Activated CD4-positive, alpha-beta T cell treated with anti-CD3 and anti-CD28 coated beads, Interleukin-2, amount 50 U/mL, for 4 hours (primary cell): ENCODE measurements at regions not wholly inside any gene's neighbourhood (a gene's known extent, or its start where the extent isn't known, plus 50 kb on each side); places are given as distances from the start of the nearest gene placed in this dataset.

Experiments used
- DNase-seq, 2 experiments: peaks; one replicate each; pipeline ENCODE4 v3.0.0-alpha.2; 2020

GRCh38 chr1:22246755-22247480, 104.0 kb upstream of the WNT4 start:
- DNase-seq = no peak

- no peak for DNase-seq
Measured at GRCh38 chr1:22247527-22248245, 104.8 kb upstream of the WNT4 start.

DNA sequence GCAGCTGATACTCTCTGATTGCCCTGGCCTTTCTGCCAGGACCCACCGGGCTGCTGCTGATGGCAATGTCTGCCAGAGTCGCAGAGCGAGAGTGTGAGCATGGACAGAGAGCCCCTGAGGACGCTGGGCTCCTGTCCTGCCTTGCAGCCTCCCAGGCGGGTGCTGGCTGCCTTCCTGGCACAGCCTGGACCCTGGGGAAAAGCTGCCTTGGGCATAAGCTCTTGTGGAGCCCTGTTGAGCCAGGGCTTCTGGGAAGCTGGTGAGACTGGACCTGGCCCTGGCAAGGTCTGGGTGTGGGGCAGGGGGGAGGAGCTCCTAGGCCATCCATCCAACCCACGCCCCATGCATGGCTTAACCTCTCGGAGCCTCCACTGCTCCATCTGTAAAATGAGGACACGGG, 105.8 kb upstream of the WNT4 start:
- DNase-seq = no peak

GRCh38 chr1:22249928-22250680, 107.2 kb upstream of the WNT4 start:
- DNase-seq = no peak

DNA sequence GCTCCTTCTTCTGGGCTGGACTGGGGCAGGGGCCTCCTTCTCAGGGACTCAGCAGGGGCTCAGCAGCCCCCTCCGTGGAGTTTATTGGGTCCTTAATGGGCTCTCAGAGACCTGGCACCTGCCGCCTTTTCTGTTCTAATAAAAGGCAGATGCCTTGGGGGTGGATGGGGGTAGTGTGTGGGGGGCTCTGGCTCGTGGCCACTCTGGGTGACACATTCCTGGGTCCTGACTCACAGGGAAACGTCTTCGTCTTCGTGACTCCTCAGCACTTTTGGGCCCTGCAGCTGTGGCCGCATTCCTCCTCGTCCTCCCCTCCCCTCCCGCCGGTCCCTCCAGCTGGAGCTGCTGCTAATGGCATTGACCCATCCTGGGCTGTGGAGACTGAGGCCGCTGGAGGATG, 107.8 kb upstream of the WNT4 start:
- no peak for DNase-seq

DNA sequence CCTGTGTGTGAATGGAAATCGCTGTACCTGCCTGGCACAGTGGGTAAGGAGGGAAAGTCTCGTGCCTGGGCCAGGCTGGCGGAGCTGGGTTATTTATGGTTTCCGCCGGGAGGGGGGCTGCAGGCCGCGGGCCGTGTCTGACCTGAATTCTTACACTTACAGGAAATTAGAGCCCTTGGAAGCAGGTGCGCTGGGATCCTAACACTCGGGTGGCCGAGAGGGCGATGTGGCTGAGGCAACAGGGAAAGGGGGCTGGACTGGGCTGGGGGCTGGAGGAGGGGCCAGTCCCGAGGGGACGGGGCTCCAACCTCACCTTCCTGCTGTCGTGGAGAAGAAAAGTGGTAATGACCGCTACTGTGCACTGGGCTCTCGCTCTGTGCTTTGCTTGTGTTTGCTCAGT, 109.4 kb upstream of the WNT4 start:
- DNase-seq = no peak

- no peak for DNase-seq
Measured at GRCh38 chr1:22253012-22253790, 110.3 kb upstream of the WNT4 start.

DNA sequence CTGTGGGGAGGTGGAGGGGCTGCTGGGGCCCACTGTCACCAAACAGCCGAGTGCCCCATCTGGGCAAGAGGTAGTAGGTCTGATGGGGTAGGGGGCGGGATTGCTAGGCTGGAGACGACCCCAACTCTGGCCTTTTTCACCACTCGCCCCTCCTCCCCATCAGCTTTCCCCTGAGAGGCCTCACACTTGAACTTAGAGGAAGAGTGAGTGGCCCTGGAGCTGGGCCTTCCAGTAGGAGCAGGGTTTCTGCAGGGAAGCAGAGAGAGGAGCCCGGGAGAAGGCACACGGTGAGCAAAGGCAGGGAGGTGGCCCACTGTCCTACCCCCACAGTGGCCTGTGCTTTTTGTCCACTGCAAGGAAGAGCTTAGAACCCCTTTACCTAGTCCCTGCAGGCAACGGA, 111.9 kb upstream of the WNT4 start:
- DNase-seq = no peak

GRCh38 chr1:22255341-22256212, 112.7 kb upstream of the WNT4 start:
- no peak for DNase-seq

GRCh38 chr1:22256213-22256512, 113.3 kb upstream of the WNT4 start:
- DNase-seq = no peak

- no peak for DNase-seq
Measured at GRCh38 chr1:22257290-22258275, 114.7 kb upstream of the WNT4 start.

DNA sequence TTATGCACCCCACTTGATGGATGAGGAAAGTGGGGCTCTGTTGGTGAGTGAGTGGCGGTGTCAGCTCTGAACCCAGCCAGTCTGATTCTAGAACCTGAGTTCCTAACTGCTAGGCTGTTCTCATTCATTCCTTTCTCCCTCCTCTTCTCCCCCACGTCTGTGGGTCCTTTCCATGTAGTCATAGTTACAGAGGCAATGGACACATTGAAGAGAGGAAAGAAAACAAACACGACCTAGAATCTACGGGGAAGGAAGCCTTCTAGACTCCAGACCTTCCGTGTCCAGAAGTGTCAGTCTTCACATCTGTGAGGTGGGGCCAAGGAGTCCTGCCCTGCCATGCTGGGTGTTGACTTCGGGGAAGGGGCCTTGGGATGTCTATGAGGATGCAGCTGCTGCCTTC, 115.8 kb upstream of the WNT4 start:
- no peak for DNase-seq

- no peak for DNase-seq
Measured at GRCh38 chr1:22259551-22260282, 116.8 kb upstream of the WNT4 start.

GRCh38 chr1:22260860-22261432, 118.0 kb upstream of the WNT4 start:
- no peak for DNase-seq

- DNase-seq = no peak
Measured at GRCh38 chr1:22261580-22261979, 118.7 kb upstream of the WNT4 start.

DNA sequence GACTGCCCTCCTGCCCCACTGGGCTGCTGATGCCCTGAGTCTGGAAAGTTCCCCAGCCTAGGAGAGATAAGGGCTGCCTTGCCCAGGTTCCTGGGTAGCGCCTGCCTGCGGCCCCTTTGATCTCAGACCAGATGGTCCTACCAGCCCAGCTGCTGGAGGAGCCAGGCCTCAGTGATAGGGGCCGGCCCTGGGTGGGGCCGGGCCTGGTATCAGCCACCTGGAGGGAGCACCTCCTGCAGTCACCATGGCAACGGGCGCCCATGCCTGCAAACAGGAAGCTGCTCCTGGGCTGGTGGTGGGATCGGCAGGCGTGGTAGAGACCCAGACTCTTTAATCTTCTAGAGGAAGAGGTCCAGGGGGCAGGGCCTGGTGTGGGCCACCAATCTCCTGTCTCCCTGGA, 119.7 kb upstream of the WNT4 start:
- DNase-seq = no peak

- no peak for DNase-seq
Measured at GRCh38 chr1:22263359-22263758, 120.5 kb upstream of the WNT4 start.

GRCh38 chr1:22264464-22265341, 121.8 kb upstream of the WNT4 start:
- DNase-seq = no peak

DNA sequence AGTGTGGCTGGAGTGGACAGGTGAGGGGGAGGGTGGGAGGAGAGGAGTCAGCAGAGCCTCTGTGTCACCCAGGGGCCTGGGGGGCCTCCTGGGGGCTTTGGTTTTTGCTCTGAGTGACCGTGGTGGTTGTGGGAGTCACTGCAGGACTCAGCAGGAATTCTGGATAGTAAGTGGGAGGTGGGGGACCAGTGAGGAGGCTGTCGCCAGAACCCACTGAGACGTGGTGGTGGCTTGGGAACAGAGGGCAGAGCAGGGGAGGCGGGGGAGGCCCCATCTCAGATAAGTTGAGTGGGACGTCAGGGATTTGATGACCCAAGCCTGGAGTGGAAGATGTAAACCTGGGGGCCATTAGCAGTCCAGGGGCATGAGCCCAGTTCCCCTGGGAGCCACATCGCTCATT, 123.2 kb upstream of the WNT4 start:
- no peak for DNase-seq
